Activated CD4-positive, alpha-beta memory T cell treated with anti-CD3 and anti-CD28 coated beads, Interleukin-2, amount 10 ng/mL, durations not matched to agents 7 days and 5 days (primary cell): ENCODE measurements at regions not wholly inside any gene's neighbourhood (a gene's known extent, or its start where the extent isn't known, plus 50 kb on each side); places are given as distances from the start of the nearest gene placed in this dataset.

Experiments
- CTCF ChIA-PET: fragments of 350-600 bp; sonication (Branson Sonifier 250); formaldehyde crosslinking; loops from one replicate; lab custom pipeline; 2021; ENCODE audit warnings: antibody characterized with exemption, inconsistent platforms; lab: Charles Lee
- POLR2A ChIA-PET: fragments of 350-600 bp; sonication (Branson Sonifier 250); formaldehyde crosslinking; loops from one replicate; lab custom pipeline; 2021; ENCODE audit warnings: antibody characterized with exemption; lab: Charles Lee
- DNase-seq: peaks from one replicate; pipeline ENCODE4 v3.0.0-alpha.2; 2020
- H3K27ac Mint-ChIP-seq: one replicate; pipeline ENCODE4 v1.8.0; 2021; ENCODE audit warnings: mild to moderate bottlenecking, mixed read lengths
- H3K27me3 Mint-ChIP-seq: one replicate; pipeline ENCODE4 v1.8.0; 2021; ENCODE audit warnings: mixed read lengths
- H3K36me3 Mint-ChIP-seq: one replicate; pipeline ENCODE4 v1.8.0; 2021; ENCODE audit warnings: low read depth, mixed read lengths
- H3K4me1 Mint-ChIP-seq: one replicate; pipeline ENCODE4 v1.8.0; 2021; ENCODE audit warnings: mixed read lengths
- H3K4me3 Mint-ChIP-seq: one replicate; pipeline ENCODE4 v1.8.0; 2021; ENCODE audit warnings: mild to moderate bottlenecking, mixed read lengths
- H3K9me3 Mint-ChIP-seq: one replicate; pipeline ENCODE4 v1.8.0; 2021; ENCODE audit warnings: mixed read lengths

DNA sequence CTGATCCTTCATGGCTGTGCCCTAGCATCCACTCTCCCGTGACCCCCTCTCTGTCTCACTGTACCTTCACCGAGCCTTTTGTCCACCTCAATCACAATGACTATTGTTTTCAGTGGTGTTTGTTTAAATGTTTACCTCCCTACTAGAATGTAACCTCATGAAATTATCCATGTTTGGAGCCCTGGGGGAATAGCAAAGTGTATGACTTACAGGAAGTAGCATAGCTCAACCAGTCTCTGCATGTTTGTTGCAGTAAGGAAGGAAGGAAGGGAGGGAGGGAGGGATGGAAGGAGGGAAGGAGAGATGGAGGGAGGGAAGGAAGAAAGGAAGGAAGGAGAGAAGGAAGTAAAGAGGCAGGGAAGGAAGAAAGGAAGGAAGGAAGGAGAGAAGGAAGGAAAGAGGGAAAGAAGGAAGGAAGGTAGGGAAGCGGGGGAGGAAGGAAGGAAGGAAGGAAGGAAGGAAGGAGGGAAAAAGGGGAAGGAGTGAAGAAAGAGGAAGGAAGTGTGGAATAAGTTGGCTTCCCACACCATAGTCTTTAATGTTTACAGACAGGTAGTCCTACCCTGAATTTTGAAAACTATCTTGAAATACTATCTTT lies 421.4 kb downstream of the COG6 start:
- Mint-ChIP-seq H3K9me3 (peaks cover 2% of the 10 kb centered on the region), H3K27me3 (no peaks in the 10 kb centered on the region), H3K4me3 (no peak overlapping the region), H3K36me3 (no peaks in the 10 kb centered on the region), H3K27ac (no peak overlapping the region), H3K4me1 (no peaks in the 10 kb centered on the region)
- no peak for DNase-seq
- ChIA-PET POLR2A (no interaction called here), CTCF (interaction anchor here (1.3 kb wide), 1 partner anchor 7 kb away, joined by 3 read pairs; no protein-coding TSS in a partner anchor)

- Mint-ChIP-seq H3K36me3 (no peaks in the 10 kb centered on the region), H3K27ac (no peak overlapping the region), H3K4me1 (no peaks in the 10 kb centered on the region), H3K4me3 (no peak overlapping the region), H3K9me3 (peaks cover 2% of the 10 kb centered on the region), H3K27me3 (no peaks in the 10 kb centered on the region)
- DNase-seq, result no peak
- ChIA-PET POLR2A (no interaction called here), CTCF (interaction anchor here (1.2 to 1.3 kb wide), 2 partner anchors 8 to 11 kb away, joined by 3 read pairs; no protein-coding TSS in a partner anchor)
Observed at GRCh38 chr13:40077396-40078027, 422.1 kb downstream of the COG6 start.

DNA sequence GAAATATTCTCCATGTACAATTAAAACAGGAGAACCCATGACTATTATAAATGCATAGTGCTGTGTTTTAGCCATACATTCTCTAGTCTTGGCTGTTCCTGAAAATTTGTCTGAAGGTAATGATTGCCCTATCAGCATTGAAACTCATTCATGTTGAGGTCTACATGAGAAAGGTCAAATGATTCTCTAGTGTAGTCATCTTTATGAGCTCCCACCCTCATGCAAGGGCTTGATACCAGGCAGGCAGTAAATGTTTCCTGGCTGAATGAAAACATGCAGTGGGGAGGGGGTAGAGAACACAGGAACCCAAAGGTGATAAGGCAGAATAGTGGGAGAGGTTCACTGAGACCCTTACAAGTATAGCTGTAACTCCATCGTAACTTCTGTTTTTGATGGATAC lies 424.3 kb downstream of the COG6 start:
- H3K27me3 Mint-ChIP-seq, result no peaks in the 10 kb centered on the region
- H3K36me3 Mint-ChIP-seq, result no peaks in the 10 kb centered on the region
- DNase-seq, result no peak
- ChIA-PET POLR2A (no interaction called here), CTCF (no interaction called here)
- H3K4me1 Mint-ChIP-seq, result no peaks in the 10 kb centered on the region
- peaks cover 2% of the 10 kb centered on the region for H3K9me3 Mint-ChIP-seq
- no peak overlapping the region for H3K4me3 Mint-ChIP-seq
- no peak overlapping the region for H3K27ac Mint-ChIP-seq

DNA sequence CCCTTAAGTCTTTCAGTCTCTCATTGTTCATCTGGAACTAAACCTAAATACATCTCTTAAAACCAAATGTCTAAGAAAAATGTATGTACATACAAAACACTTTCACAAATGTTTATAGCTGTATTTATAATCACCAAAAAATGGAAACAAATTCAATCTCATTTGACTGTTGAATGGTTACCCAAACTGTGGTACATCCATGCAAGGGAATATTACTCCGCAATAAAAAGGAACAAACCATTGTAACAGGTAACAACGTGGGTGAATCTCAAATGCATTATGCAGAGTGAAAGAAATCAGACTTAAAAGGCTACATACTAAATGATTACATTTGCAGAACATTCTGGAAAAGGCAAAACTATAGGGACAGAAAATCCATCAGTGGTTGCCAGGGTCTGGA lies 425.2 kb downstream of the COG6 start:
- no peaks in the 10 kb centered on the region for H3K27me3 Mint-ChIP-seq
- CTCF ChIA-PET, result no interaction called here
- H3K4me3 Mint-ChIP-seq, result no peak overlapping the region
- no peak overlapping the region for H3K27ac Mint-ChIP-seq
- DNase-seq, result no peak
- H3K9me3 Mint-ChIP-seq, result peaks cover 2% of the 10 kb centered on the region
- no peaks in the 10 kb centered on the region for H3K4me1 Mint-ChIP-seq
- no peaks in the 10 kb centered on the region for H3K36me3 Mint-ChIP-seq
- POLR2A ChIA-PET, result no interaction called here

DNA sequence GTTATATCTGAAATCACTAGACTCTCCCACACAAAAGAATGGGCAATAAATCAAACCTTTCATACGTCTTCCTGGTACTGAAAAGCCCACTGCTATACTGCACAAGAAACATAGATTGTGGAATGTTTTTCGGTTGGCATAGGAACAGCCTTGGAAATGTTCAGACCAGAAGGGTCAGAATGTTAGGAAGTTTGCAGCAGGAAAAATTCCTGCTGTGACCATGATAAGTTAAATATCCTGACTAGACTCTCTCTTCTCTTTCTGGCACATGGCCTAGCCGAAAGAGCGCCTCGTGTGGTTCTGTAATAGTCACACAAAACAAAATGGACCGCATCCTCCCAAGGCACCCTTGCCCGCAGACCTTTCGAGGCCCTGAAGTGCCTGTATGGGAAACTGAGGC lies 427.2 kb downstream of the COG6 start:
- CTCF ChIA-PET, result no interaction called here
- Mint-ChIP-seq H3K4me1 (no peaks in the 10 kb centered on the region), H3K9me3 (peaks cover 2% of the 10 kb centered on the region), H3K27ac (no peak overlapping the region), H3K27me3 (no peaks in the 10 kb centered on the region), H3K4me3 (no peak overlapping the region), H3K36me3 (no peaks in the 10 kb centered on the region)
- POLR2A ChIA-PET, result no interaction called here
- no peak for DNase-seq

GRCh38 chr13:40083841-40084240 lies 428.4 kb downstream of the COG6 start:
- H3K36me3 Mint-ChIP-seq, result no peaks in the 10 kb centered on the region
- no peak overlapping the region for H3K4me3 Mint-ChIP-seq
- H3K4me1 Mint-ChIP-seq, result no peaks in the 10 kb centered on the region
- no peak overlapping the region for H3K27ac Mint-ChIP-seq
- CTCF ChIA-PET, result interaction anchor here (2.4 kb wide), 1 partner anchor 14 kb away, joined by 7 read pairs; no protein-coding TSS in a partner anchor
- DNase-seq, result no peak
- H3K27me3 Mint-ChIP-seq, result no peaks in the 10 kb centered on the region
- POLR2A ChIA-PET, result no interaction called here
- peaks cover 2% of the 10 kb centered on the region for H3K9me3 Mint-ChIP-seq

DNA sequence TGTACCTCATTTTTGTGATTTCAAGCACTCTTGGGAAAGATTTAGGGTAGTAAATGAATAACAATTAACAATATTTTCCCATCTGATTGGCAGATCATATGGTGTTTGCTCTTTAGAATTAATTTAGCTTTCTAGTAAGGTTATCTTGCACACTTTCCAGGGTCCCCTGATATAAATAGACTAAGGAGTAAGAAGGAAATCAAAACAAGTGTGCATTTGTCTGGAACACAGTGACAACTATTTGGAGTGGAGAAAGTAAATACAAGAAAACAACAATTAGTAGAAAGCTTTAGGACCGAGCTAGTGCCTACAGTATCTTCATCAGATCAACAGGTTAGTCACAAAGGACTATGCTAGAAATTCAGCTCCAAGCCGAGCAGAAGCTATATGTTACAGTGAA lies 429.5 kb downstream of the COG6 start:
- no peak overlapping the region for H3K4me3 Mint-ChIP-seq
- CTCF ChIA-PET, result interaction anchor here (2.4 kb wide), 1 partner anchor 16 kb away, joined by 7 read pairs; no protein-coding TSS in a partner anchor

DNA sequence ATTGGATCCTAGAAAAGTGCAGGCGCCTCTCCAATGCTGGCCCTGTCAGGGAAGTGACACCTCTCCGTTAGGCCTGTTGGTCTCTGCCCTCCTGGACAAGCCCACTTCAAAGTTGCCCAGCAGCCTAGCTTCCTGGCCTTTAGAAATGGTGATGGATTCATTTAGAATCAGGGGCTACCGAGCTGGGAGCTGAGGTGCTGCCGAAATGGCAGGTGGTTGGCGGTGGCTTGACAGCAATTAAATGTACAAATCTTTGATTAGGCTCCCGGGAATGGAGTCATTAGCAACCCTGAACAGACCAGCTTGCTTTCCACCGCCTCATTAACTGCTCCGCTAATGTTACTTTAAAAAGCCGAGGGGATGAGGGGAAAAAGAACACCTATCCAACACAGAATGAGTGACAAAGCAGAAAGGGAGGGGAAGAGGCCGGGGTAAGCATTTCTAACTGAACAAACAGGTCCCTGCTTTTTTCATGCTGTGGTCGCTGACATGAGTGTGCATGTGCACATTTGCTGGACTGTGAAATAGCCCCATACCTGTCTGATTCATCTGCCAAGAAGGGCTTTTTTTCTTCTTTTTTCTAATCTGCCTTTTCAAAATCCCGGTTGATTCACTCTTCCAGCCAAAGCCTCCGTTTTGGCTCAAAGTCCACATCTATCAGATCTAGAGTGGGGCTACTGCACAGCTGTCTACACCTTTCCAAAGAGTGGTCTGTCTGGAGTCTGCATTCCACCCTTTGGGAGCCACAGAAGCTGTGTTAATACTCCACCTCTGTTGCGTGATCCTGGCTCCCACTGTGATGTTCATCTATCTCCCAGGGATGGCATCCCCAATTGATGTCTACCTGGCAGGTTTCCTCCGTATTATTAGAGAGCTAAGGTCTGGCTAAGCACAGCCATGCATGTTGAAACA lies 431.9 kb downstream of the COG6 start:
- H3K9me3 Mint-ChIP-seq, result no peaks in the 10 kb centered on the region
- no peaks in the 10 kb centered on the region for H3K4me1 Mint-ChIP-seq
- H3K27me3 Mint-ChIP-seq, result no peaks in the 10 kb centered on the region
- DNase-seq, result no peak
- no peak overlapping the region for H3K4me3 Mint-ChIP-seq
- ChIA-PET POLR2A (no interaction called here), CTCF (no interaction called here)
- H3K27ac Mint-ChIP-seq, result no peak overlapping the region
- H3K36me3 Mint-ChIP-seq, result no peaks in the 10 kb centered on the region

More for the DNA sequence above, 429.5 kb downstream of the COG6 start:
- H3K4me1 Mint-ChIP-seq, result no peaks in the 10 kb centered on the region
- no peak for DNase-seq
- peaks cover 2% of the 10 kb centered on the region for H3K9me3 Mint-ChIP-seq
- H3K27ac Mint-ChIP-seq, result no peak overlapping the region
- POLR2A ChIA-PET, result no interaction called here
- no peaks in the 10 kb centered on the region for H3K36me3 Mint-ChIP-seq
- no peaks in the 10 kb centered on the region for H3K27me3 Mint-ChIP-seq

- no peaks in the 10 kb centered on the region for H3K27me3 Mint-ChIP-seq
- peaks cover 4% of the 10 kb centered on the region for H3K36me3 Mint-ChIP-seq
- peaks cover 18% of the 10 kb centered on the region for H3K4me1 Mint-ChIP-seq
- H3K4me3 Mint-ChIP-seq, result no peak overlapping the region
- no peak overlapping the region for H3K27ac Mint-ChIP-seq
- POLR2A ChIA-PET, result no interaction called here
- CTCF ChIA-PET, result interaction anchor here (0.7 to 1.1 kb wide), 2 partner anchors 25 to 46 kb away, joined by 3 read pairs; no protein-coding TSS in a partner anchor
- H3K9me3 Mint-ChIP-seq, result peaks cover 6% of the 10 kb centered on the region
- DNase-seq, result no peak
Observed at GRCh38 chr13:40094056-40094455, 438.6 kb downstream of the COG6 start.

- ChIA-PET CTCF (interaction anchor here (1.9 kb wide), 1 partner anchor 26 kb away, joined by 6 read pairs; no protein-coding TSS in a partner anchor), POLR2A (interaction anchor here (1.1 to 1.4 kb wide), 2 partner anchors 28 to 570 kb away, joined by 3 read pairs; partner anchors contain the start of gene FOXO1)
- Mint-ChIP-seq H3K36me3 (peaks cover 10% of the 10 kb centered on the region), H3K9me3 (peaks cover 12% of the 10 kb centered on the region), H3K27me3 (no peaks in the 10 kb centered on the region), H3K27ac (peak overlapping the region; percentile 7), H3K4me3 (no peak overlapping the region), H3K4me1 (peaks cover 18% of the 10 kb centered on the region)
- no peak for DNase-seq
Observed at GRCh38 chr13:40095695-40096356, 440.4 kb downstream of the COG6 start.

DNA sequence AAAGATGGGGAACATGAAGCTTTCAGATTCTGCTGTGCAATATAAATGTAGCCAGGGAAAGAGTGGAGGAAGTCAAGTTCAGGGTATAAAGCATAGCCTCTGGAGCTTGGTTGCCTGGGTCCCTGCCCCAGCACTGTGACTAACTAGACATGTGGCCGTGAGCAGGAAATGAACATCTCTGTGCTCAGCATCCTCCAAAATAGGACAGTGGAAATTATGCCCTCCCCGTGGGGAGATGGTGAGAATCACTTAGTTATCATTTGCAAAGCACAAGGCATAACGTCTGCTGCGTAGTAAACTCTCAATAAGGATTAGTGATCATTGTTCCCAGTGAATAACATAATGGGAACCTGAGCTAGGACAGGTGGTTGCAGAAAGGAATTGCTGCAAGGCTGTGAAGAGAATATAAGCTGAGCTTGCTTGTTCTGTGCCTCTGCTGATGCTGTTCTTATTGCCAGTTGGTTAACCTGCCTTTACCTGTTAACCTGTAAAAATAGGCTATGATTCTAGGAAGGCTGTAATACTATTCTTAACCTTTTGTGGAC lies 441.0 kb downstream of the COG6 start:
- H3K4me1 Mint-ChIP-seq, result peaks cover 22% of the 10 kb centered on the region
- H3K36me3 Mint-ChIP-seq, result peaks cover 10% of the 10 kb centered on the region
- H3K4me3 Mint-ChIP-seq, result no peak overlapping the region
- H3K27me3 Mint-ChIP-seq, result no peaks in the 10 kb centered on the region
- peak; percentile 59 for DNase-seq
- peaks cover 15% of the 10 kb centered on the region for H3K9me3 Mint-ChIP-seq
- POLR2A ChIA-PET, result interaction anchor here (1.1 to 1.4 kb wide), 2 partner anchors 28 to 569 kb away, joined by 3 read pairs; partner anchors contain the start of gene FOXO1
- peak overlapping the region; percentile 7 for H3K27ac Mint-ChIP-seq
- CTCF ChIA-PET, result interaction anchor here (1.9 kb wide), 1 partner anchor 27 kb away, joined by 6 read pairs; no protein-coding TSS in a partner anchor

- H3K27me3 Mint-ChIP-seq, result no peaks in the 10 kb centered on the region
- no peak overlapping the region for H3K4me3 Mint-ChIP-seq
- peaks cover 10% of the 10 kb centered on the region for H3K36me3 Mint-ChIP-seq
- H3K27ac Mint-ChIP-seq, result no peak overlapping the region
- ChIA-PET POLR2A (no interaction called here), CTCF (interaction anchor here (0.5 kb wide), 1 partner anchor 340 kb away, joined by 3 read pairs; no protein-coding TSS in a partner anchor)
- H3K4me1 Mint-ChIP-seq, result peaks cover 40% of the 10 kb centered on the region
- H3K9me3 Mint-ChIP-seq, result peaks cover 15% of the 10 kb centered on the region
- DNase-seq, result no peak
Observed at GRCh38 chr13:40098246-40098645, 442.8 kb downstream of the COG6 start.
